Smooth muscle cell (in vitro differentiated cells): ENCODE measurements at regions not wholly inside any gene's neighbourhood (a gene's known extent, or its start where the extent isn't known, plus 50 kb on each side); places are given as distances from the start of the nearest gene placed in this dataset.
A peak's percentile ranks its signal among the peaks of the same experiment; 100 is the strongest.

Experiments used
- DNase-seq: peaks from one replicate; lab custom pipeline; 2025; ENCODE audit not compliant: unreplicated experiment; lab: John Stamatoyannopoulos, UW
- H2AFZ ChIP-seq: fragments of 200-600 bp; sonication (generic); 2 replicates; pipeline ENCODE4 v1.6.0; 2016; ENCODE audit warnings: antibody characterized with exemption, low read depth, mild to moderate bottlenecking
- H3F3A ChIP-seq: fragments of 200-600 bp; sonication (generic); 2 replicates; pipeline ENCODE4 v1.6.0; 2017; ENCODE audit warnings: antibody characterized with exemption, low read depth
- H3K27ac ChIP-seq: fragments of 200-600 bp; sonication (generic); 2 replicates; pipeline ENCODE4 v1.5.1; 2016; ENCODE audit warnings: low read depth, mild to moderate bottlenecking
- H3K27me3 ChIP-seq: fragments of 200-600 bp; sonication (generic); 2 replicates; pipeline ENCODE4 v1.6.1; 2016; ENCODE audit warnings: low read depth, mild to moderate bottlenecking
- H3K36me3 ChIP-seq: fragments of 200-600 bp; sonication (generic); 2 replicates; pipeline ENCODE4 v1.5.1; 2016; ENCODE audit warnings: low read depth
- H3K4me1 ChIP-seq: fragments of 200-600 bp; sonication (generic); 2 replicates; pipeline ENCODE4 v1.5.1; 2016; ENCODE audit warnings: low read depth
- H3K4me2 ChIP-seq: fragments of 200-600 bp; sonication (generic); 2 replicates; pipeline ENCODE4 v1.6.0; 2016; ENCODE audit warnings: mild to moderate bottlenecking
- H3K4me3 ChIP-seq: fragments of 200-600 bp; sonication (generic); 2 replicates; pipeline ENCODE4 v1.5.1; 2016; ENCODE audit warnings: mild to moderate bottlenecking
- H3K79me2 ChIP-seq: fragments of 200-600 bp; sonication (generic); 2 replicates; pipeline ENCODE4 v1.6.0; 2016; ENCODE audit warnings: low read depth, mild to moderate bottlenecking
- H3K9ac ChIP-seq: fragments of 200-600 bp; sonication (generic); 2 replicates; pipeline ENCODE4 v1.6.0; 2016; ENCODE audit warnings: low read depth
- H3K9me3 ChIP-seq: fragments of 200-600 bp; sonication (generic); replicated peaks from 2 replicates; pipeline ENCODE4 v1.5.1; 2016; ENCODE audit warnings: low read depth
- H4K20me1 ChIP-seq: fragments of 200-600 bp; sonication (generic); 2 replicates; pipeline ENCODE4 v1.6.0; 2016; ENCODE audit warnings: low read depth
- CTCF ChIP-seq: fragments of 200-600 bp; sonication (generic); IDR thresholded peaks from 2 replicates; pipeline ENCODE4 v1.5.1; 2017; ENCODE audit warnings: borderline replicate concordance, mild to moderate bottlenecking, antibody characterized with exemption; ENCODE audit not compliant: insufficient read depth, poor library complexity, severe bottlenecking
- WGBS: methylation state at CpG from one replicate; pipeline ENCODE4 v1.1.7; 2016; ENCODE audit warnings: low lambda C conversion rate; 5-methylcytosine and 5-hydroxymethylcytosine counted together

- H3K79me2 ChIP-seq = no peaks in the 10 kb centered on the region
- no peak overlapping the region for H3K9ac ChIP-seq
- no peaks in the 10 kb centered on the region for H4K20me1 ChIP-seq
- H3K9me3 ChIP-seq = no peaks in the 10 kb centered on the region
- H2AFZ ChIP-seq = no peak overlapping the region
- no peak for TF ChIP-seq CTCF
- H3F3A ChIP-seq = no peaks in the 10 kb centered on the region
- H3K27me3 ChIP-seq = no peaks in the 10 kb centered on the region
- no peak overlapping the region for H3K4me2 ChIP-seq
- 81% methylated on average over 3 of the region's 3 CpGs for WGBS
- H3K27ac ChIP-seq = no peak overlapping the region
- DNase-seq = no peak
- H3K36me3 ChIP-seq = no peaks in the 10 kb centered on the region
- no peak overlapping the region for H3K4me3 ChIP-seq
- H3K4me1 ChIP-seq = peaks cover 3% of the 10 kb centered on the region
Observed at GRCh38 chr16:60815033-60815432, 1221.2 kb downstream of the CDH8 start.

- H3K9me3 ChIP-seq = no peaks in the 10 kb centered on the region
- H3K36me3 ChIP-seq = no peaks in the 10 kb centered on the region
- no peaks in the 10 kb centered on the region for H3F3A ChIP-seq
- no peak overlapping the region for H3K4me3 ChIP-seq
- H3K27ac ChIP-seq = peak overlapping the region; percentile 86
- H3K79me2 ChIP-seq = no peaks in the 10 kb centered on the region
- no peak for TF ChIP-seq CTCF
- peak overlapping the region; percentile 56 for H3K9ac ChIP-seq
- no peaks in the 10 kb centered on the region for H3K27me3 ChIP-seq
- DNase-seq = no peak
- H2AFZ ChIP-seq = no peak overlapping the region
- H3K4me1 ChIP-seq = peaks cover 3% of the 10 kb centered on the region
- H4K20me1 ChIP-seq = no peaks in the 10 kb centered on the region
- H3K4me2 ChIP-seq = peak overlapping the region; percentile 42
Observed at GRCh38 chr16:60811657-60812056, 1224.6 kb downstream of the CDH8 start.

GRCh38 chr16:60811051-60811608, 1225.1 kb downstream of the CDH8 start:
- H3K4me2 ChIP-seq = peak overlapping the region; percentile 42
- no peaks in the 10 kb centered on the region for H4K20me1 ChIP-seq
- peak overlapping the region; percentile 56 for H3K9ac ChIP-seq
- no peaks in the 10 kb centered on the region for H3K9me3 ChIP-seq
- 56% methylated on average over 6 of the region's 6 CpGs for WGBS
- no peak overlapping the region for H2AFZ ChIP-seq
- H3K4me1 ChIP-seq = peaks cover 3% of the 10 kb centered on the region
- DNase-seq = no peak
- no peaks in the 10 kb centered on the region for H3K36me3 ChIP-seq
- peak overlapping the region; percentile 86 for H3K27ac ChIP-seq
- H3K79me2 ChIP-seq = no peaks in the 10 kb centered on the region
- TF ChIP-seq CTCF = no peak
- no peak overlapping the region for H3K4me3 ChIP-seq
- no peaks in the 10 kb centered on the region for H3F3A ChIP-seq
- H3K27me3 ChIP-seq = no peaks in the 10 kb centered on the region

GRCh38 chr16:60810250-60810649, 1226.0 kb downstream of the CDH8 start:
- no peaks in the 10 kb centered on the region for H3K79me2 ChIP-seq
- H3K27me3 ChIP-seq = no peaks in the 10 kb centered on the region
- peaks cover 5% of the 10 kb centered on the region for H3K9me3 ChIP-seq
- TF ChIP-seq CTCF = no peak
- DNase-seq = no peak
- no peaks in the 10 kb centered on the region for H3F3A ChIP-seq
- no peaks in the 10 kb centered on the region for H4K20me1 ChIP-seq
- H2AFZ ChIP-seq = no peak overlapping the region
- H3K9ac ChIP-seq = peak overlapping the region; percentile 49
- H3K4me2 ChIP-seq = no peak overlapping the region
- H3K27ac ChIP-seq = peak overlapping the region; percentile 86
- peaks cover 3% of the 10 kb centered on the region for H3K4me1 ChIP-seq
- H3K36me3 ChIP-seq = no peaks in the 10 kb centered on the region
- no peak overlapping the region for H3K4me3 ChIP-seq
